ENCODE measurements at regions not wholly inside any gene's neighbourhood (a gene's known extent, or its start where the extent isn't known, plus 50 kb on each side); places are given as distances from the start of the nearest gene placed in this dataset.

- no peak overlapping the region for H3K4me3 ChIP-seq (ENCODE audit: low read length)
- no peaks in the 10 kb centered on the region for H3K9me3 ChIP-seq (ENCODE audit: control insufficient read depth, low read depth, low read length)
- H3K27ac ChIP-seq (ENCODE audit: low read length): no peak overlapping the region
- DNase-seq: no peak
- H3K4me1 ChIP-seq (ENCODE audit: control insufficient read depth, insufficient read depth, low read length): no peaks in the 10 kb centered on the region
- no peaks in the 10 kb centered on the region for H3K27me3 ChIP-seq (ENCODE audit: control insufficient read depth, insufficient read depth, low read length)
- H3K36me3 ChIP-seq (ENCODE audit: control insufficient read depth, insufficient read depth, low read length): no peaks in the 10 kb centered on the region
These were observed 247.9 kb downstream of the ZPLD1 start for GRCh38 chr3:102682741-102683140.

GRCh38 chr3:102686792-102687191 is 252.0 kb downstream of the ZPLD1 start:
- WGBS (ENCODE audit: insufficient coverage, low lambda C conversion rate): no CpG with 5 or more reads among the region's 2 CpGs
- Histone ChIP-seq H3K27me3 (ENCODE audit: control insufficient read depth, insufficient read depth, low read length) (no peaks in the 10 kb centered on the region), H3K27ac (ENCODE audit: low read length) (no peak overlapping the region), H3K4me1 (ENCODE audit: control insufficient read depth, insufficient read depth, low read length) (no peaks in the 10 kb centered on the region), H3K4me3 (ENCODE audit: low read length) (no peak overlapping the region), H3K36me3 (ENCODE audit: control insufficient read depth, insufficient read depth, low read length) (no peaks in the 10 kb centered on the region), H3K9me3 (ENCODE audit: control insufficient read depth, low read depth, low read length) (no peaks in the 10 kb centered on the region)
- no peak for DNase-seq

GRCh38 chr3:102687851-102688555 is 253.2 kb downstream of the ZPLD1 start:
- Histone ChIP-seq H3K36me3 (ENCODE audit: control insufficient read depth, insufficient read depth, low read length) (no peaks in the 10 kb centered on the region), H3K4me1 (ENCODE audit: control insufficient read depth, insufficient read depth, low read length) (no peaks in the 10 kb centered on the region), H3K27ac (ENCODE audit: low read length) (no peak overlapping the region), H3K27me3 (ENCODE audit: control insufficient read depth, insufficient read depth, low read length) (no peaks in the 10 kb centered on the region), H3K9me3 (ENCODE audit: control insufficient read depth, low read depth, low read length) (no peaks in the 10 kb centered on the region), H3K4me3 (ENCODE audit: low read length) (no peak overlapping the region)
- DNase-seq: no peak
- 70% methylated on average over 2 of the region's 4 CpGs for WGBS (ENCODE audit: insufficient coverage, low lambda C conversion rate)

GRCh38 chr3:102688556-102688930 is 253.7 kb downstream of the ZPLD1 start:
- Histone ChIP-seq H3K27ac (ENCODE audit: low read length) (no peak overlapping the region), H3K36me3 (ENCODE audit: control insufficient read depth, insufficient read depth, low read length) (no peaks in the 10 kb centered on the region), H3K4me1 (ENCODE audit: control insufficient read depth, insufficient read depth, low read length) (no peaks in the 10 kb centered on the region), H3K27me3 (ENCODE audit: control insufficient read depth, insufficient read depth, low read length) (no peaks in the 10 kb centered on the region), H3K9me3 (ENCODE audit: control insufficient read depth, low read depth, low read length) (no peaks in the 10 kb centered on the region), H3K4me3 (ENCODE audit: low read length) (no peak overlapping the region)
- 100% methylated on average over 1 of the region's 1 CpG for WGBS (ENCODE audit: insufficient coverage, low lambda C conversion rate)
- DNase-seq: no peak

GRCh38 chr3:102691507-102691906 is 256.7 kb downstream of the ZPLD1 start:
- Histone ChIP-seq H3K4me3 (ENCODE audit: low read length) (no peak overlapping the region), H3K27me3 (ENCODE audit: control insufficient read depth, insufficient read depth, low read length) (no peaks in the 10 kb centered on the region), H3K36me3 (ENCODE audit: control insufficient read depth, insufficient read depth, low read length) (no peaks in the 10 kb centered on the region), H3K4me1 (ENCODE audit: control insufficient read depth, insufficient read depth, low read length) (no peaks in the 10 kb centered on the region), H3K9me3 (ENCODE audit: control insufficient read depth, low read depth, low read length) (no peaks in the 10 kb centered on the region), H3K27ac (ENCODE audit: low read length) (no peak overlapping the region)
- WGBS (ENCODE audit: insufficient coverage, low lambda C conversion rate): no CpG with 5 or more reads among the region's 2 CpGs
- DNase-seq: no peak

GRCh38 chr3:102699104-102699818 is 264.4 kb downstream of the ZPLD1 start:
- 100% methylated on average over 1 of the region's 5 CpGs for WGBS (ENCODE audit: insufficient coverage, low lambda C conversion rate)
- Histone ChIP-seq H3K4me1 (ENCODE audit: control insufficient read depth, insufficient read depth, low read length) (no peaks in the 10 kb centered on the region), H3K4me3 (ENCODE audit: low read length) (no peak overlapping the region), H3K27me3 (ENCODE audit: control insufficient read depth, insufficient read depth, low read length) (no peaks in the 10 kb centered on the region), H3K9me3 (ENCODE audit: control insufficient read depth, low read depth, low read length) (no peaks in the 10 kb centered on the region), H3K27ac (ENCODE audit: low read length) (no peak overlapping the region), H3K36me3 (ENCODE audit: control insufficient read depth, insufficient read depth, low read length) (no peaks in the 10 kb centered on the region)
- no peak for DNase-seq

- DNase-seq: no peak
- 80% methylated on average over 1 of the region's 1 CpG for WGBS (ENCODE audit: insufficient coverage, low lambda C conversion rate)
- H3K36me3 ChIP-seq (ENCODE audit: control insufficient read depth, insufficient read depth, low read length): no peaks in the 10 kb centered on the region
- no peaks in the 10 kb centered on the region for H3K9me3 ChIP-seq (ENCODE audit: control insufficient read depth, low read depth, low read length)
- no peaks in the 10 kb centered on the region for H3K4me1 ChIP-seq (ENCODE audit: control insufficient read depth, insufficient read depth, low read length)
- H3K27me3 ChIP-seq (ENCODE audit: control insufficient read depth, insufficient read depth, low read length): no peaks in the 10 kb centered on the region
- H3K27ac ChIP-seq (ENCODE audit: low read length): no peak overlapping the region
- H3K4me3 ChIP-seq (ENCODE audit: low read length): no peak overlapping the region
These were observed 265.0 kb downstream of the ZPLD1 start for GRCh38 chr3:102699819-102700140.

- Histone ChIP-seq H3K4me3 (ENCODE audit: low read length) (no peak overlapping the region), H3K27me3 (ENCODE audit: control insufficient read depth, insufficient read depth, low read length) (no peaks in the 10 kb centered on the region), H3K36me3 (ENCODE audit: control insufficient read depth, insufficient read depth, low read length) (no peaks in the 10 kb centered on the region), H3K9me3 (ENCODE audit: control insufficient read depth, low read depth, low read length) (no peaks in the 10 kb centered on the region), H3K4me1 (ENCODE audit: control insufficient read depth, insufficient read depth, low read length) (no peaks in the 10 kb centered on the region), H3K27ac (ENCODE audit: low read length) (no peak overlapping the region)
- no peak for DNase-seq
- WGBS (ENCODE audit: insufficient coverage, low lambda C conversion rate): 91% methylated on average over 3 of the region's 5 CpGs
These were observed 278.1 kb downstream of the ZPLD1 start for GRCh38 chr3:102712896-102713295.

GRCh38 chr3:102714567-102714966 is 279.8 kb downstream of the ZPLD1 start:
- Histone ChIP-seq H3K27me3 (ENCODE audit: control insufficient read depth, insufficient read depth, low read length) (no peaks in the 10 kb centered on the region), H3K4me1 (ENCODE audit: control insufficient read depth, insufficient read depth, low read length) (no peaks in the 10 kb centered on the region), H3K27ac (ENCODE audit: low read length) (no peak overlapping the region), H3K9me3 (ENCODE audit: control insufficient read depth, low read depth, low read length) (no peaks in the 10 kb centered on the region), H3K4me3 (ENCODE audit: low read length) (no peak overlapping the region), H3K36me3 (ENCODE audit: control insufficient read depth, insufficient read depth, low read length) (no peaks in the 10 kb centered on the region)
- no peak for DNase-seq
- WGBS (ENCODE audit: insufficient coverage, low lambda C conversion rate): 100% methylated on average over 1 of the region's 3 CpGs

- no peak overlapping the region for H3K27ac ChIP-seq (ENCODE audit: low read length)
- H3K27me3 ChIP-seq (ENCODE audit: control insufficient read depth, insufficient read depth, low read length): no peaks in the 10 kb centered on the region
- H3K4me1 ChIP-seq (ENCODE audit: control insufficient read depth, insufficient read depth, low read length): no peaks in the 10 kb centered on the region
- no peak overlapping the region for H3K4me3 ChIP-seq (ENCODE audit: low read length)
- no peak for DNase-seq
- no peaks in the 10 kb centered on the region for H3K36me3 ChIP-seq (ENCODE audit: control insufficient read depth, insufficient read depth, low read length)
- WGBS (ENCODE audit: insufficient coverage, low lambda C conversion rate): 92% methylated on average over 2 of the region's 2 CpGs
- no peaks in the 10 kb centered on the region for H3K9me3 ChIP-seq (ENCODE audit: control insufficient read depth, low read depth, low read length)
These were observed 280.3 kb downstream of the ZPLD1 start for GRCh38 chr3:102715030-102715697.
